WTC11 (cell line): ENCODE measurements at regions not wholly inside any gene's neighbourhood (a gene's known extent, or its start where the extent isn't known, plus 50 kb on each side); places are given as distances from the start of the nearest gene placed in this dataset.
"Not testable (repeated sequence)": the region's sequence is repeated elsewhere in the genome, so short reads cannot be mapped to it uniquely, and the experiment has no call there.

ENCODE experiments used
- CBFB ChIP-seq: sonication (generic); formaldehyde crosslinking; IDR thresholded peaks from 2 replicates; pipeline ENCODE4 v1.8.1; 2022; ENCODE audit warnings: mild to moderate bottlenecking, low read depth, missing genetic modification reagents
- CTCF ChIP-seq: fragments of 200-600 bp; IDR thresholded peaks from 2 replicates; pipeline ENCODE4 v1.8.0; 2022; ENCODE audit warnings: antibody characterized with exemption
- FOXJ3 ChIP-seq: sonication (generic); formaldehyde crosslinking; IDR thresholded peaks from 2 replicates; pipeline ENCODE4 v1.9.0; 2021; ENCODE audit warnings: missing genetic modification reagents, mild to moderate bottlenecking, borderline replicate concordance
- GRHL2 ChIP-seq: fragments of 250-450 bp; sonication (Bioruptor Pico); IDR thresholded peaks from 2 replicates; pipeline ENCODE4 v1.8.0; 2022; ENCODE audit warnings: mild to moderate bottlenecking, moderate library complexity; ENCODE audit not compliant: insufficient replicate concordance, severe bottlenecking
- HMGXB4 ChIP-seq: sonication (generic); formaldehyde crosslinking; IDR thresholded peaks from 2 replicates; pipeline ENCODE4 v1.8.1; 2023; ENCODE audit warnings: mild to moderate bottlenecking, moderate library complexity, missing genetic modification reagents
- JUN ChIP-seq: sonication (generic); formaldehyde crosslinking; IDR thresholded peaks from 2 replicates; pipeline ENCODE4 v1.8.0; 2023; ENCODE audit warnings: mild to moderate bottlenecking, missing genetic modification reagents
- MAX ChIP-seq: sonication (generic); formaldehyde crosslinking; IDR thresholded peaks from 2 replicates; pipeline ENCODE4 v1.8.0; 2022; ENCODE audit warnings: mild to moderate bottlenecking, missing genetic modification reagents
- NR3C1 ChIP-seq: sonication (generic); formaldehyde crosslinking; conservative IDR thresholded peaks from 2 replicates; pipeline ENCODE4 v1.8.1; 2023; ENCODE audit warnings: low read depth, mild to moderate bottlenecking, missing genetic modification reagents
- SP1 ChIP-seq: sonication (generic); formaldehyde crosslinking; conservative IDR thresholded peaks from 2 replicates; pipeline ENCODE4 v1.8.1; 2022; ENCODE audit warnings: missing genetic modification reagents
- USF2 ChIP-seq: sonication (generic); formaldehyde crosslinking; IDR thresholded peaks from 2 replicates; pipeline ENCODE4 v1.8.1; 2023; ENCODE audit warnings: mild to moderate bottlenecking, missing genetic modification reagents, moderate library complexity

GRCh38 chr10:46668357-46668997 lies 89.5 kb downstream of the SYT15 start:
- TF ChIP-seq NR3C1 (CRISPR knock-in tag); CTCF; HMGXB4; FOXJ3 (CRISPR knock-in tag); MAX (CRISPR knock-in tag); JUN (CRISPR knock-in tag); CBFB (CRISPR knock-in tag); GRHL2 (CRISPR knock-in tag); SP1; USF2: not testable (repeated sequence)
